ENCODE measurements at regions not wholly inside any gene's neighbourhood (a gene's known extent, or its start where the extent isn't known, plus 50 kb on each side); places are given as distances from the start of the nearest gene placed in this dataset.

DNA sequence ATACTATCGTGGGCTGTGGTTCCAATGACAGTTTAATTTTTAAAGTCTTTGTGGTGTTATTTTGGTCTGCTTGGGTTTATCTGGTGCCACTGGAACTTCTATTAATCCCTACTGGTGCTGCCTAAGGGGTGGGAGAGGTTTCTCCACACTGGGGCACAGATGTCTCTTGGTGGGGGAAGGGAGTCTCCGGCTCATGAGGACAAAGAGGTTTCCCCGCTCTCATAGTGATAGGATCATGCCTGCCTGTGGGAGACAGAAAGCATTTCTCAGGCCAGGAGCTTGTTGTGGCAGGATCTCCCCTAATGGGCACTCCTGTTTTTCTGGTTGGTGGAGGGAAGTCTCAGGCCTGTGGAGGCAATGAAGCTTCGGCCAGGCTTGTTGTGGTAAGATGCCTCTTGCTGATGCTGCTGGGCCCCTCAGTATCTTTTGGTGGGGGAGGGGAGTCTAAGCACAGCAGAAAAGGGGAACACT lies 84.3 kb upstream of the THRB start:
- TF ChIP-seq SPI1 (IDR thresholded peaks at IDR 0.05; ENCODE audit: borderline replicate concordance, low read depth) (no peak), GABPA (IDR thresholded peaks at IDR 0.05; ENCODE audit: low read depth) (no peak), REST (IDR thresholded peaks at IDR 0.05; ENCODE audit: insufficient replicate concordance, low read depth) (no peak), POLR2AphosphoS5 (IDR thresholded peaks at IDR 0.05; ENCODE audit: low read depth) (no peak)
- TF ChIP-seq, protein P1, sequence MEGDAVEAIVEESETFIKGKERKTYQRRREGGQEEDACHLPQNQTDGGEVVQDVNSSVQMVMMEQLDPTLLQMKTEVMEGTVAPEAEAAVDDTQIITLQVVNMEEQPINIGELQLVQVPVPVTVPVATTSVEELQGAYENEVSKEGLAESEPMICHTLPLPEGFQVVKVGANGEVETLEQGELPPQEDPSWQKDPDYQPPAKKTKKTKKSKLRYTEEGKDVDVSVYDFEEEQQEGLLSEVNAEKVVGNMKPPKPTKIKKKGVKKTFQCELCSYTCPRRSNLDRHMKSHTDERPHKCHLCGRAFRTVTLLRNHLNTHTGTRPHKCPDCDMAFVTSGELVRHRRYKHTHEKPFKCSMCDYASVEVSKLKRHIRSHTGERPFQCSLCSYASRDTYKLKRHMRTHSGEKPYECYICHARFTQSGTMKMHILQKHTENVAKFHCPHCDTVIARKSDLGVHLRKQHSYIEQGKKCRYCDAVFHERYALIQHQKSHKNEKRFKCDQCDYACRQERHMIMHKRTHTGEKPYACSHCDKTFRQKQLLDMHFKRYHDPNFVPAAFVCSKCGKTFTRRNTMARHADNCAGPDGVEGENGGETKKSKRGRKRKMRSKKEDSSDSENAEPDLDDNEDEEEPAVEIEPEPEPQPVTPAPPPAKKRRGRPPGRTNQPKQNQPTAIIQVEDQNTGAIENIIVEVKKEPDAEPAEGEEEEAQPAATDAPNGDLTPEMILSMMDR (IDR thresholded peaks at IDR 0.05; ENCODE audit: insufficient read depth, low read length): no peak
